ENCODE measurements at regions not wholly inside any gene's neighbourhood (a gene's known extent, or its start where the extent isn't known, plus 50 kb on each side); places are given as distances from the start of the nearest gene placed in this dataset.
A peak's percentile ranks its signal among the peaks of the same experiment; 100 is the strongest.

DNA sequence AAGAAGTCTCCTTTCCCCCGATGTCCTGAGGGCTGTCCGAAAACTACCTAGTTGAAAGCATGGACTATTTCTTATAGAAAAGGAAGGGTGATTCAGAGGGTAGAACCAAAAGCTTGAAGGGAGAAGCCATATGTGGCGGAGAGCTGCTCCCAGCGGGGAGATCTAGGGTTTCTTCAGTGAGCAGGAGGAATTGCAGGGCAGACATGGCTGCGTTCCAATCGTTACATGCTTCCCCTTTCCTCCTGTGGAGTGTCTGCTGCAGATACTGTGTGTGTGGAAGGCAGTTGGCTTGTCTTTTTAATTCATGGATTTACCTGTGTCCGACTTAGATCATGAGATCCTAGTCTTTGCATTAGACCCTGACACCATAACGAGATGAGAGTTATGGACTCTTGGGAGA is 799.5 kb downstream of the QKI start:
- DNase-seq (ENCODE audit: low read depth): no peak

DNA sequence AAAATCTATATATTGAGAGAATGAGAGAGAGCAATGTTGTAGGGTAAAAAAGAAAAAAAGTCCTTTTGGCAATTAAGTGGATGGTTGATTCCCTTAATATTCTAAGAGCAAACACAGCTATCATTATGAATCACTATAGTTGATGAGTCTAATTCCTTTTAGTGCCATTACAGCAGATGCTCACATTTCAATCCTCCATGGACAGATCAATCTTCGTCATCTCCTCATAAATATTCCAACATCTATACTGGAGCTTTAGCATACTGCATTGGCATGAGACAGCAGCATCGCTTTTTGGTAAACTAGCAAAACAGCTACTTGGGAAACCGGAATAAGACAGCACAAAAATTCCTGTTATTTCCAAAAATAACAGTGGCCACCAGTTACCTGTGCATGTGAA is 796.7 kb downstream of the QKI start:
- DNase-seq (ENCODE audit: low read depth): no peak

DNA sequence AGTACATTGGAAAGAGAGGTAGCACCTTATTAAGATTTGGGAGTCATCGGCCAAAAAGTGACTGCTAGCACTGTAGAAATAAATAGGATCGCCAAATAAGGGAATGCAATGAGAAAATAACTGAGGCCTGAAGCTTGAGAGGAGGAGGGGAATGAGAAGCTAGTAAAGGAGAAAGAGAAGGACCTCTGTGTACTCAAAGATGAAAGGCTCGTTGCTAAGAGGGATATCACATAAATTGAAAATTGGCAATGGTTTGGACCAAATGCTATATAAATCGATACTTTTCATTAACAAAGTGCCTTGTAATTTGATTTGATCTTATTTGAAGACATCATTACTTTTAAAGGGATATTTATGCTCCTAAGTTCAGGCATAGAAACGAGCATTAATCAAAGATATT is 796.3 kb downstream of the QKI start:
- no peak for DNase-seq (ENCODE audit: low read depth)

DNA sequence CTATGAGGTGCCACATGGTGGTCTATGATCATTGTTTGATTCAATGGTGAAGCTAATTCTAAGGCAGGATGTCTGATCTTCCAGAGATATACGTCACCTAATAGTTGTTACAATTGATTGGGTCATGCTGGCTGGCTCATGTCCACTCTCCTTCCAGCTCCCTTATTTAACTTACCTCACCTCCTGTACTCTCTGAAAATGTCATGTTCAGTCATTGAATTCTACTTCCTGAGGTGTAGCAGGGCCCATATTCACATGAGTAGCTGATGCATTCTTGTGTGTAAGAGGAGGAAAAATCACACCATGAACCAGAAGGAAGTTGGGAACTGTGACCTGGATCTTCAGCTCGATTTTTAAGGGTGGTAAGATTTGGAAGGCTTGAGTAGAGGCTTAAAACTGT is 795.8 kb downstream of the QKI start:
- no peak for DNase-seq (ENCODE audit: low read depth)

DNA sequence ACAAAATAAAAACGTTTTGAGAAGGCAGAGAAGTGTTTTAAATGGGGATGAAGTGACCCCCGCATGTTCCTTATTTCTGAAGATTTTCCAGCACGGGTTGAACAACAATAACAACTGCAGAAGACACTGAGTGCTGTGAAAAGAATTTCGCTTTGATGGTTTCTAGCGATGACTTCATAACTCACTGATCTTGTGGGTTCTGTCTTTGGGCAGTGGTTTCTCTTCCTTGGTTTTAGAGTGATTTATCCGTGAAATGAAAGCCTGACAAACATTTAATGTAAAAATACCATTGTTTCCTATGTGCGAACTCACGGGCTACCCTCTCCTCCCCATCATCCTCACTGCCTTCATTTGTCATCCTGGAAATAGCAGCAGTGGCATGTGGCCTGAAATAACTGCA is 793.9 kb downstream of the QKI start:
- DNase-seq (ENCODE audit: low read depth): no peak

DNA sequence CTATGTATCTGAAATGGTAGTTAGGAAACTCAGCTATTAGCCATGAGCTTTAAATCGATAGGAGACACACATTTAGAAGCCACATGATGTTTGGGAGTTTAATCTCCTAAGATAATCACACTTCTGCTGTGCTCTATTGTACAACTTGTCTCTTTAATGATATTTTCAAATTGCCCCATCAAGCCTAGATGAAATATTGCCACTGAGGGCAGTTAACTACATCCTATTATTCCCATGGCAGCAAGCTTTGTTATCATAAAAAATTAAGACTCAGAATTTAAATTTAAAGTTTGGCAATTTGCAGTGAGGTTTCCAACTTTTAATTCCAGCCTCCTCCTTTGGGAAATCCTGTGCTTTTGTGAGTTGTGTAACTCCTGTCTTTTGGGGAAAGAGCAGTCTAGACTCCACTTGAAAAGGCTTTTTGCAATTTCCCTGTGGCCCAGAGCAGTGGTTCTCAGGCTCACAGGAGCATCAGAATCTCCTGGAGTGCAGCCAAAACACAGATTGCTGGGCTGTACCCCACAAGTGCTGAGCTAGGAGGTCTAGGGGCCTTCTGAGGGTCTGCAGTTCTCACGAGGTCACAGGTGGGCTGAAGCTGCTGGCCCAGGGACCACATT is 792.4 kb downstream of the QKI start:
- DNase-seq (ENCODE audit: low read depth): no peak

DNA sequence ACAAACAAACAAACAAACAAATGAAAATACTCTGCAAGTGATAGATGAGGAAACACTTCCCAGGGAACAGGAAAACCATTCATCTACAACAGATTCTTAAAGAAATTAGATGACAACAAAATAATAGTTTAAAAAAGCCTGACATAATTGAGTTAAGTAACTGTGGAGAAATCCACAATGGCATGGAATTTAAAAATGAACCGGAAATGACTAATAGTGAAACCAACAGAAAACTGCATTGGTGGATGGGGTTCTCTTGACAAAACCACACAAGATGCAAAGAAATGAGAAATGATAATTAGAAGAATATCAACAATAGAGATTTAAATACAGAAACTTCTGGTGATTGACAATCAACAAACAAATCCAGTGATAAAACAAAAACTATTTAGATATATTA is 785.6 kb downstream of the QKI start:
- DNase-seq (ENCODE audit: low read depth): no peak

DNA sequence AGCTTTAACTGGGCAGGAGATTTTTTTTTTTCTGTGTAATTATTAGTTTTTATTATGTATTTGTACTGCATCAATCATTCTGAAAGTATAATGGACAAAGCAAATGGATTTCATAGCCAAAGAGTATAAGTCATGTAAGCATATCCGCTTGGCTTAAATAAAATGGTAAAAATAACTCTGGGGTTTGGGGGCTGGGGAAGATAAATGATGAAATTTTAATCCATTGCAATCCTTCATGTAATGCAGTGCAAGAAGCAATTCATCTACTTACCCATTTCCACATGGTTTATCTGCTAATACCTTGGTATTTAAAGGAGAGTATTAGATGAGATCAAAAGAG is 781.4 kb downstream of the QKI start:
- DNase-seq (ENCODE audit: low read depth): no peak

DNA sequence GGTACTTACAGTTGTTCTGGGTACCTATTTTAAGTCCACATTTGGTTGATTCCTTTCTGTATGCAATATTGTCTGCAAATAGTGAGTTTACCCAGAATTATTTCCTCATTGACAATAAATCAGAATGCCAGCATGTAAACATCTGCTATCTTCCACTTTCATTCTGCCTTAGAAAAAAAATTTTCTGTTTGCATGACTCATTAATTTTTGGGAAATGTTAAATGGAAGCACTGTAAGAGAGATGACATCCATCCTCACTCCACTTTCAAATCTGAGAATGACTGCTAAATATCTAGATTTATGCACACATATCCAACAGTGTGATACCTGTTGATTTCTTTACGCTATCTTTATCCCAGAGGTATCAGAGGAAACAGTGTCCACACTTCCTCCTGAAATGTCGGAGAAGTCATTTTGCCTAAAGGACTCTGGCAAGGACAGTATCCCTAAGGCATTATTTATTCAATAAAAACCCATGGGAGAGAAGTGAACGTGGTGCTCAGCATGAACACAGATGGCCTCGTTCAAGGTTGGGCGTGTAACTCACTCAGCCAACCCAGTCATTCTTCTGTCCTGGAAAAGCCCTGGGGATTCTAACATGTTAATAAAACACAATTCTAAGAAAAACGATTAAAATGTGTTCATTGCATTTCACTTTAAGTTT is 780.9 kb downstream of the QKI start:
- DNase-seq (ENCODE audit: low read depth): no peak

DNA sequence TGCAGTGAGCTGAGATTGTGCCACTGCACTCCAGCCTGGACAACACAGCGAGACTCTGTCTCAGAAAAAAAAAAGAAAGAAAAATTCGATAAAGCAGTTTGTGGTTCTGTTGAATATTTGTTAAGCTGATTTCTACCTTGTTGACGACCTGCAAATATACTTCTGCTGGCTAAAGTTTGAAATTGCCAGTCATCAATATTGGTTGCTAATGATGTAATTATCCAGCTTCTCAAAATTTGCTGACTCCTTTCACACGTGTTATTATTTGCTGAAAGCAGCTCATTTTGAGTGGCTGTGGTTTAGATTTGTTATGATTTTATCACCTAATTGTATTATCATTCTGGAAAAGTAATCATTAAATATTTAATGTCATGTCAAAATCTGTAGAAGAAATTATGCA is 774.3 kb downstream of the QKI start:
- no peak for DNase-seq (ENCODE audit: low read depth)

DNA sequence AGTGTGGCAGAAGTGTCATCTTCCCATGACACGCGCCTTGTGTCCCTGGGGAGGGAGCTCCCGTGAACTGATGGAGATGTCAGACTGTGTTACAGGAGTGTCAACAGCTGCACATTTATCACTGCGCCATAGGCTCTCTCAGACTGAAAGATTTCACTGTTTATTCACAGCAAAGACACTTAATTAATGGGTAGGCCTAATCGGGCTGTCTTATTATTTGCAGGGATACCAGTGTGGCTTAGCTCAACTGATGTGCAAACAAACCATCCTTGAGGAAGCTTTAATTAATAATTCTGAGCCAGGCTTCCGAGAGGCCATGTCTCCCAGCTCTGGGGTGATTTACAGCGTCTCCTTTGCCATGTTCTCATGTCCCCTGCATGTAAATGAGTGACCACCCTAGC is 771.0 kb downstream of the QKI start:
- DNase-seq (ENCODE audit: low read depth): no peak

DNA sequence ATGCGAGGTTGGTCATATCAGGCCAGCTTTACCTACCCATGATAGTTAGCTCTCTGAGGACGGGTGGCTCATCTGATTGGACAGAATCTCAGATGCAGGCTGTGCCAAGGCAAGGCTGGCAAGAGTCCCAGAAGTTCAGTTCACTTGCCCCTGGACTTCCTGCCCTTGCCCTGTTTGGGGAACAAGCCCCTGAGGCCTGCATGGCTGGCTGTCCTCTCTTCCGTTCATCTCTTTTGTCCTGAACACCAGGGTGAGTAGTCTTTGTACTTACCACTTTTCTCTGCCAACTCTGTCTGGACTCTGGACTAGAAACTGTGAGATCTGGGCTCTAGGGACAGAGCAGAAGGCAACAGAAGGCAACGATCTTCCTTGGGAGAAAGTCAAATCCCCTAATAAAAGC is 769.9 kb downstream of the QKI start:
- DNase-seq (ENCODE audit: low read depth): no peak

DNA sequence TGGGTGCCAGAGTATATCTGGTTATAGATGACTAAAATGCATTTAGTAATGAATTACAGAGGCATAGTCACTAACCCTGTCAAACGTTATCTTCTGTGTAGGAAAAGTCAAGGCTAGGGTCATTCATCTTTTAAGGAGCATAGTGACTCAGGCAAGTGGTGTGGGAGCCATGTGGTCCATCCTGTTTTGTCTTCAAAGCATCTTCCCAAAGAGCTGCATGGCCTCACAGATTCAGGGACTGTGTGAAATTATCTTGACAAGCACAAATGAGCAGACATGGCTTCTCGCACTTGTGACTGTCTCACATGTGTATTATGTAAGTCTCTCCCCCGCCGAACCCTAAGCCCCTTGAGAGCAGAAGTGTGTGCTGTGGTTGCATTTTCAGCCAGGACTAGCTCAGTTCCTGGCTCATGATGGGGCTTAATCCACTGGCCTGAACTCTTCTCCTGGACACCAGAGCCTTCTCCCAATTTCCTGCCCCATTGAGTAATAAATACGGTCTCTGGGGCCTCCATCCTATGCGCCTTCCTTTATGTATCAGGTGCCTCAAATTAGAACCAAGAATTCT is 769.1 kb downstream of the QKI start:
- DNase-seq (ENCODE audit: low read depth): no peak

DNA sequence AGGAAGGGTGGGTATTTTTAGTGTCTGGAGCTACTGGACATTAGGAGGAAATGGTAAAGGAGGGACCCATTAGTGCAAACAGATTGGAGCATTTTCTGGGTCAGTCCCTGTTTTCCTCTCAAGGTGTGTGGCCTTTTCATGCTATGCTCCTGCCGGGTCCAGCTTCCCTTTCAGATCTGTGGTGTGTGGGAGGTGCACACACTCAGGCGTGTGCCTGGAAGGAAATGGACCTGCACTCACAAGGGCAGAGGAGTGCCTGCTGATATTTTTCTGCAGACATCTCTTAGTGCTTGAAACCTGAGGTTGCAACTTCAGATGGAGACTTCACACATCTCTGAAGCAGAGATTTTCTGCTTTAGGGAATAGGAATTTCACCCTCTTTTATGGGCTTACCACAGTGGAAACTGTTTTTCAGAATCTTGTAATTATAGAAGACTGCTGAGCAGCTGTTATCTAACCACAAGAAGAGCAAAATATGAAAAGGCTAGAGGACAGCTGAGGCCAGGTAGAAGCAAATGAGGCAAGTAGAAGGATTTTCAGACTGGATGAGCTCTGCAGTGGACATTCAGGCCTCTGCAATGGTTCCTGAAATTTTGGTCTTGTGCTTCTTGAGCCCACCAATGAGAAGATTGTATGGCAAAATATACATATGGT is 764.3 kb downstream of the QKI start:
- no peak for DNase-seq (ENCODE audit: low read depth)

DNA sequence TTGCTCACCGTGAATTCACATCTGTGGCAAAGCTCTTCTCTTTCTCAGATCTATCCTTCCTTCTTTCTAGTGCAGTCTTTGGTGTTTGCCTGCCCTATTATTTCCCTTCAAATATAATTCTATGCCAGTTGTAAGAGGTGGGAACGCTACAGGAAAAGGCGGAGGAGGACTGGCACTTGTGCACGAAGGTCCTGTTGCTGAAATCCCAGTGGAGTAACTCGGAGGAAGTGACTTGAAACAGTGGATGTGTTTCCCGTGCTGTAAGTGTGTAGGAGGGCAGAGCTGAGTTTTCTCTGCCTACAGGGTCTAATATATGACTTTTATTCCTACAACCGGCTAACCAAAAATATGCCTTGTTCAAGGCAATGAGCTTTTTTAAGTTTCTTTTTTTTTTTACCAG is 754.8 kb downstream of the QKI start:
- DNase-seq (ENCODE audit: low read depth): no peak

DNA sequence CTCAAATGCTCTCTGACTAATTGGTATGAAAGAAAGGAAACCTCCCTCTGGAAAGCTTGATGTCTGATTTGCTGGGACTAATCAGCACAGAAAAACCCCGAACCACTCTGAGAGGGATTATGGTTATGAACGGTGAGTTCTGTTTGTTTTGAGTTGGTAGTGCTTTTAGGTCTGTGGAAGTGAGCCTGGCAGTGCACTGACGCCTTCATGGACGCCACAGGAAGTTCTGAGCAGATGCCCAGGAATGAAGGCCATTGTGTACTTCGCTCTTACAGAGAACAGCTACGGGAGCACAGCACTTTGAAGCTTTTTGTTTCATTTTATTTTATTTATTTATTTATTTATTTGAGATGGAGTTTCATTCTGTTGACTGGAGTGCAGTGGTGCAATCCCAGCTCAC is 754.1 kb downstream of the QKI start:
- no peak for DNase-seq (ENCODE audit: low read depth)

DNA sequence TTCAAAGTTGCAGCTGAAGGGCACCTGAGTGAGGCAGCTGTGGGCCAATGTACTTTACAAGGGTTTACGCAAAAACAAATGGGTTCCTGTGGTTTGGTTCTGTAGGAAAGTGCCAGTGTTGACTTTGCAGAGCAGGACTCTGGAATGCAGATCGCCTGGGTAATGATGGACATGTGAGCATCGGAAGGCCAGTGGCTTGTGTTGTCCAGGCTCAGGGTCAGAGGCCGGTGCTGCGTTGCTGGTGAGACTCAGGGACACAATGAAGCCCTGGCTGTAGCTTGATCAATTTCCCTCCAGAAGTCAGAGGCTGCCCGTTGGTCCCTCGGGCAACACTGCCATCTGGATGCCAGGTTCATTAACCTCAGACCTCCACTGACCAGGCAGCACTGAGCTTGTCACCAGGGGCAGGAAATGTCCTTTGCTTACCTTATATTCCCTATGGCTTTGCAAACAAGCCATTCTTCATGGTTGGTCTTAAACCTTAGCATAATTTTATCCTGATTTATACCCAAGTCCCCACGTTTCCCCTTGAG is 753.4 kb downstream of the QKI start:
- DNase-seq (ENCODE audit: low read depth): no peak

DNA sequence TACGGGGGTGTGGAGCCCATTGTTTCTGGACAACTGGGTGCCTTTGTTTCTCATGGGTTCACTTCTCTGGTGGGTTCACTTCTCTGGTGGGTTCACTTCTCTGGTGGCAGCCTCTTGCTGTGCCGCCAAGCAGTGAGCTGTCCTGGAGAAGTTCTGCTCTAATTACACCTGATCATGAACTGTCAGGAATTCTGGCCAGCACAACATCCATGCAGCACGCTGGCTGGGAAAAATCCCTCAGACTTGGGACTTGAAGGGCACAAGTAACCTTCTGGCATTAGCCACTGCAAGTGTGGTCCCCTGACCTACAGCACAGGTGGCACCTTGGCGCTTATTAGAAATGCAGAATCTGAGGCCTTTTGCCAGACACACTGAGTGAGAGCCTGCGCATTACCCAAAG is 752.5 kb downstream of the QKI start:
- no peak for DNase-seq (ENCODE audit: low read depth)

DNA sequence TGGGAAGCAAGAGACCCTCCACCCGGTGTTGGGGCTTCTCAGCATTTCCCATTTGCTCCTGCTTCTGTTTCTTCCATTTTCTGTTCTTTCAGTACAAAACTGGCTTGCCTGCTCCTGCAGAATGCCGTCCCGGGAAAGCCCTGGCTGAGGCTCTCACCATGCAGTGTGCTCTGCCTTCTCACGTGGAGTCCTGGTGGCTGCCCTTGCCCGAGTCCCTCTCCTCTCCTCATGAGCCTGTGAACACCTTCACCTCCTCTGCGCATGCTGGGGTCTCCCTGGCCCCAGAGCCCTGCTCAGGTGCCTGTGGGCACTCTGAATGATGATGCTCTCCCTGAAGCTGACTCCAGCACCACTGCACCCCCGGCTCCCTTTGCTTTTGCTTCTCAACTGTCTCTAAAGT is 752.0 kb downstream of the QKI start:
- DNase-seq (ENCODE audit: low read depth): no peak

DNA sequence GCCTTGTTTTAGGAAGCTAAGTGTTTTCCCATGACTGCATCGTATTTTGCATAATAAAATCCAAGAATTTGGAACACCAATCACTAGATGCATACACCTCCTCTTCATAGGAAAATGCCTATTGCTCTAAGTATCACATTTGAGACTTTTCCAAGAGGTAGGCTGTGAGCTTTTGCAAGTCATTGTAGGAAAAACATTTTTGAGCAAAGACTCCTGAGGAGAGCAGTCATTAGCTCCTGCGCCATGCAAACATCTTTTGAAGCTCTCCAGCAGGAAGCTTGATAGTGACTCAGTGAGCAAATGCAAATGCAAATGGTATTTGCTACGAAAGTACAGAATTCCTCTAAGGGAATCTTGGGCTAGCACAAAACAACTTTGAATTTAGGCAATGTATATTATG is 750.4 kb downstream of the QKI start:
- no peak for DNase-seq (ENCODE audit: low read depth)

DNA sequence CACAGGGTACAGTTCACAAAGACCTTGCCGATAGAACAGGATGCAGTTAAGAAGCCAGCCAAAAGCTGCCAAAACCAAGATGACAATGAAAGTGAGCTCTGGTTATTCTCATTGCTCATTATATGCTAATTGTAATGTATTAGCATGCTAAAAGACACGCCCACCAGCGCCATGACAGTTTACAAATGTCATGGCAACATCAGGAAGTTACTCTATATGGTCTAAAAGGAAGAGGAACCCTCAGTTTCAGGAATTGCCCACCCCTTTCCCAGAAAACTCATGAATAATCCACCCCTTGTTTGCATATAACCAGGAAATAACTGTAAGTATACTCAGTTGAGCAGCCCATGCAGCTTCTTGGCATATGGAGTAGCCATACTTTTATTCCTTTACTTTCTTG is 748.7 kb downstream of the QKI start:
- peak; percentile 3 for DNase-seq (ENCODE audit: low read depth)

DNA sequence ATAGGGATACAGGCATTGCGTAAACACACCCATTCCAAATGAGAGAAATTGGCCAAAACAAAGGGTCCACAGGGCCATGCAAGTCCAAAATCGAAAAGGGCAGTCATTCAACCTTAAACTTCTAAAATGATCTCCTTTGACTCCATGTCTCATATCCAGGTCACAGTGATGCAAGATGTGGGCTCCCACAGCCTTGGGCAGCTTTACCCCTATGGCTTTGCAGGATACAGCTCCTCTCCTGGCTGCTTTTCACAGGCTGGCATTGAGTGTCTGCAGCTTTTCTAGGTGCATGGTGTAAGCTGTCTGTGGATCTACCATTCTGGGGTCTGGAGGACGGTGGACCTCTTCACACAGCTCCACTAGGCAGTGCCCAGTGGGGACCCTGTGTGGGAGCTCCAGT is 744.5 kb downstream of the QKI start:
- DNase-seq (ENCODE audit: low read depth): no peak

DNA sequence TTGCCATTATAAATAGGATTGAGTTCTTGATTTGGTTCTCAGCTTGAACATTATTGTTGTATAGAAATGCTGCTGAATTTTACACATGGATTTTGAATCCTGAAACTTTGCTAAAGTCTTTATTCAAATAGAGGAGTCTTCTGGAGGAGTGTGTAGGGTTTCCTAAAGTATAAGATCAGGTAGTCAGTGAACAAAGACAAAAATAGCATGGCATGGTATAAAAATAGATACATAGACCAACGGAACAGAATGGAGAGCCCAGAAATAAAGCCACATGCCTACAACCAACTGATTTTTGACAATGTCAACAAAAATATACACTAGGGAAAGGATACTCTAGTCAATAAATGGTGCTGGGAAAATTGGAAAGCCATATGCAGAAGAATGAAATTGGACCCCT is 740.1 kb downstream of the QKI start:
- no peak for DNase-seq (ENCODE audit: low read depth)
